ENCODE measurements at regions not wholly inside any gene's neighbourhood (a gene's known extent, or its start where the extent isn't known, plus 50 kb on each side); places are given as distances from the start of the nearest gene placed in this dataset.

- TF ChIP-seq TARDBP (IDR thresholded peaks at IDR 0.05) (no peak), PKNOX1 (IDR thresholded peaks at IDR 0.05) (no peak), ELF4 (IDR thresholded peaks at IDR 0.05) (no peak), FOXA1 (IDR thresholded peaks at IDR 0.05) (no peak), ZNF384 (IDR thresholded peaks at IDR 0.05) (no peak), L3MBTL2 (conservative IDR thresholded peaks at IDR 0.05) (no peak), NFRKB (IDR thresholded peaks at IDR 0.05) (no peak), FOXM1 (IDR thresholded peaks at IDR 0.05; ENCODE audit: borderline replicate concordance) (no peak)
Observed at GRCh38 chr5:26054594-26054993, 983.8 kb downstream of the CDH9 start.

Measured in HEK293T (cell line).